ENCODE measurements at regions not wholly inside any gene's neighbourhood (a gene's known extent, or its start where the extent isn't known, plus 50 kb on each side); places are given as distances from the start of the nearest gene placed in this dataset.

- DNase-seq, result no peak
Measured at GRCh38 chr6:141666187-141666586, 466.5 kb upstream of the GJE1 start.

GRCh38 chr6:141664744-141665143 lies 468.0 kb upstream of the GJE1 start:
- no peak for DNase-seq

GRCh38 chr6:141659582-141659981 lies 473.1 kb upstream of the GJE1 start:
- no peak for DNase-seq

GRCh38 chr6:141658696-141659095 lies 474.0 kb upstream of the GJE1 start:
- no peak for DNase-seq

GRCh38 chr6:141657812-141658211 lies 474.9 kb upstream of the GJE1 start:
- no peak for DNase-seq

- DNase-seq, result no peak
Measured at GRCh38 chr6:141653590-141653989, 479.1 kb upstream of the GJE1 start.

GRCh38 chr6:141641951-141642350 lies 490.8 kb upstream of the GJE1 start:
- no peak for DNase-seq

GRCh38 chr6:141641406-141641805 lies 491.3 kb upstream of the GJE1 start:
- DNase-seq, result no peak

GRCh38 chr6:141635621-141636020 lies 497.1 kb upstream of the GJE1 start:
- DNase-seq, result no peak

GRCh38 chr6:141634269-141634668 lies 498.5 kb upstream of the GJE1 start:
- DNase-seq, result no peak

GRCh38 chr6:141624301-141624700 lies 508.4 kb upstream of the GJE1 start:
- no peak for DNase-seq

- DNase-seq, result no peak
Measured at GRCh38 chr6:141618180-141618581, 514.5 kb upstream of the GJE1 start.

GRCh38 chr6:141610741-141611140 lies 522.0 kb upstream of the GJE1 start:
- no peak for DNase-seq

GRCh38 chr6:141607956-141608355 lies 524.8 kb upstream of the GJE1 start:
- no peak for DNase-seq

GRCh38 chr6:141598487-141598886 lies 534.2 kb upstream of the GJE1 start:
- no peak for DNase-seq

GRCh38 chr6:141594874-141595273 lies 537.9 kb upstream of the GJE1 start:
- no peak for DNase-seq

GRCh38 chr6:141593311-141593710 lies 539.4 kb upstream of the GJE1 start:
- no peak for DNase-seq

- DNase-seq, result no peak
Measured at GRCh38 chr6:141587482-141588266, 545.1 kb upstream of the GJE1 start.

GRCh38 chr6:141580988-141581552 lies 551.7 kb upstream of the GJE1 start:
- DNase-seq, result no peak

GRCh38 chr6:141580131-141580530 lies 552.6 kb upstream of the GJE1 start:
- no peak for DNase-seq

- DNase-seq, result no peak
Measured at GRCh38 chr6:141576751-141577150, 556.0 kb upstream of the GJE1 start.

GRCh38 chr6:141562851-141563763 lies 569.6 kb upstream of the GJE1 start:
- DNase-seq, result peak; percentile 6

- no peak for DNase-seq
Measured at GRCh38 chr6:141562186-141562811, 570.4 kb upstream of the GJE1 start.

All from DMS79 (cell line).